SK-N-SH (cell line): ENCODE measurements at regions not wholly inside any gene's neighbourhood (a gene's known extent, or its start where the extent isn't known, plus 50 kb on each side); places are given as distances from the start of the nearest gene placed in this dataset.
"Not testable (repeated sequence)": the region's sequence is repeated elsewhere in the genome, so short reads cannot be mapped to it uniquely, and the experiment has no call there.

Source experiments
- CTCF ChIA-PET: fragments of 300-600, 350-600 bp; formaldehyde crosslinking; extraction: SDS; loops from one replicate; lab custom pipeline; 2021; lab: Yijun Ruan, JAX
- POLR2A ChIA-PET: fragments of 350-600 bp; sonication (Branson Sonifier 250); formaldehyde crosslinking; extraction: SDS; loops from one replicate; lab custom pipeline; 2020; ENCODE audit warnings: antibody characterized with exemption, inconsistent platforms; lab: Yijun Ruan, JAX
- DNase-seq: peaks from one replicate; pipeline ENCODE4 v3.0.0; 2012
- H2AFZ ChIP-seq: fragments of 200-600 bp; sonication (generic); 2 replicates; pipeline ENCODE4 v1.8.1; 2016; ENCODE audit warnings: antibody characterized with exemption, mild to moderate bottlenecking, low read depth
- H3F3A ChIP-seq: fragments of 200-600 bp; sonication (generic); replicated peaks from 2 replicates; pipeline ENCODE3; 2016; ENCODE audit warnings: antibody characterized with exemption, mild to moderate bottlenecking; ENCODE audit not compliant: insufficient read depth
- H3K27ac ChIP-seq, 2 experiments: fragments of 200-500 bp in 1 of 2; fragments of 200-600 bp in 1 of 2; sonication (Bioruptor generic) in 1 of 2; sonication (generic), shearing (Covaris generic) in 1 of 2; 2 replicates each; pipeline versions ENCODE4 v1.5.1 to v1.6.1; 2014 to 2016; ENCODE audit warnings: low read depth in 2 of 2, inconsistent platforms in 1 of 2, low read length in 1 of 2, mild to moderate bottlenecking in 1 of 2, mixed read lengths in 1 of 2
- H3K27me3 ChIP-seq: fragments of 200-600 bp; sonication (generic), shearing (Covaris generic); 2 replicates; pipeline ENCODE4 v1.6.1; 2016; ENCODE audit warnings: mixed run types; ENCODE audit not compliant: insufficient read depth
- H3K36me3 ChIP-seq, 2 experiments: fragments of 200-500 bp in 1 of 2; fragments of 200-600 bp in 1 of 2; sonication (Bioruptor generic) in 1 of 2; sonication (generic) in 1 of 2; replicated peaks in 1 of 2; 2 replicates each; pipeline versions ENCODE3 to v1.5.1; 2014 to 2016; ENCODE audit warnings: low read length in 1 of 2, mild to moderate bottlenecking in 1 of 2; ENCODE audit not compliant: insufficient read depth in 2 of 2, control insufficient read depth in 1 of 2
- H3K4me1 ChIP-seq, 2 experiments: fragments of 200-500 bp in 1 of 2; fragments of 200-600 bp in 1 of 2; sonication (Bioruptor generic) in 1 of 2; sonication (generic), shearing (Covaris generic) in 1 of 2; 2 replicates each; pipeline versions ENCODE4 v1.5.1 to v1.6.1; 2014 to 2016; ENCODE audit warnings: low read depth in 1 of 2, low read length in 1 of 2, mixed run types in 1 of 2; ENCODE audit not compliant: insufficient read depth in 2 of 2, control insufficient read depth in 1 of 2
- H3K4me2 ChIP-seq: fragments of 200-600 bp; sonication (generic), shearing (Covaris generic); 2 replicates; pipeline ENCODE4 v1.6.1; 2017; ENCODE audit warnings: mixed run types
- H3K4me3 ChIP-seq, 2 experiments: fragments of 200-500 bp in 1 of 2; fragments of 200-600 bp in 1 of 2; sonication (Bioruptor generic) in 1 of 2; sonication (generic), shearing (Covaris generic) in 1 of 2; 2 replicates each; pipeline versions ENCODE4 v1.5.1 to v1.8.1; 2014 to 2016; ENCODE audit warnings: low read depth in 2 of 2, inconsistent platforms in 1 of 2, low read length in 1 of 2, mild to moderate bottlenecking in 1 of 2, mixed read lengths in 1 of 2, moderate library complexity in 1 of 2
- H3K79me2 ChIP-seq: fragments of 200-600 bp; sonication (generic); 2 replicates; pipeline ENCODE4 v1.8.1; 2017; ENCODE audit warnings: mild to moderate bottlenecking; ENCODE audit not compliant: insufficient read depth
- H3K9ac ChIP-seq: fragments of 200-600 bp; sonication (generic); 2 replicates; pipeline ENCODE4 v1.6.1; 2017; ENCODE audit warnings: mixed run types
- H3K9me2 ChIP-seq: fragments of 200-600 bp; sonication (generic); 2 replicates; pipeline ENCODE4 v1.6.1; 2017; ENCODE audit warnings: mixed run types
- H3K9me3 ChIP-seq: fragments of 200-600 bp; sonication (generic); 2 replicates; pipeline ENCODE4 v1.6.1; 2017; ENCODE audit warnings: mixed run types, mild to moderate bottlenecking, moderate library complexity
- H4K20me1 ChIP-seq: fragments of 200-600 bp; sonication (generic); 2 replicates; pipeline ENCODE4 v1.6.1; 2017; ENCODE audit warnings: mild to moderate bottlenecking, mixed run types; ENCODE audit not compliant: insufficient read depth
- ELF1 ChIP-seq: IDR thresholded peaks from 2 replicates; pipeline ENCODE4 v1.4.0; 2012
- EP300 ChIP-seq, 2 experiments: IDR thresholded peaks; 2 replicates each; pipeline versions ENCODE4 v1.4.0 to v1.6.1; 2012; ENCODE audit warnings: borderline replicate concordance in 1 of 2, low read depth in 1 of 2, low read length in 1 of 2
- EZH2phosphoT487 ChIP-seq: fragments of 200-600 bp; sonication (generic); IDR thresholded peaks from 2 replicates; pipeline ENCODE4 v1.6.1; 2017; ENCODE audit warnings: low read depth, mixed run types, mild to moderate bottlenecking, antibody characterized with exemption, moderate library complexity, borderline replicate concordance
- FOSL2 ChIP-seq: IDR thresholded peaks from 2 replicates; pipeline ENCODE4 v1.4.0; 2012; ENCODE audit warnings: low read depth, mild to moderate bottlenecking, moderate library complexity, borderline replicate concordance
- FOXJ3 ChIP-seq: sonication (generic); formaldehyde crosslinking; IDR thresholded peaks from 2 replicates; pipeline ENCODE4 v1.5.1; 2020; ENCODE audit warnings: mild to moderate bottlenecking, missing genetic modification reagents
- FOXM1 ChIP-seq: IDR thresholded peaks from 2 replicates; pipeline ENCODE4 v1.4.0; 2012; ENCODE audit warnings: low read depth, mild to moderate bottlenecking
- GABPA ChIP-seq: IDR thresholded peaks from 2 replicates; pipeline ENCODE4 v1.4.0; 2012; ENCODE audit warnings: low read depth, mild to moderate bottlenecking
- GATA2 ChIP-seq: sonication (generic); formaldehyde crosslinking; IDR thresholded peaks from 2 replicates; pipeline ENCODE4 v1.5.0; 2020; ENCODE audit warnings: mild to moderate bottlenecking, missing genetic modification reagents
- JUND ChIP-seq: IDR thresholded peaks from 2 replicates; pipeline ENCODE4 v1.4.0; 2012
- POLR2AphosphoS5 ChIP-seq: IDR thresholded peaks from 2 replicates; pipeline ENCODE4 v1.6.1; 2012; ENCODE audit warnings: low read depth, low read length
- RXRA ChIP-seq: IDR thresholded peaks from 2 replicates; pipeline ENCODE4 v1.4.0; 2012; ENCODE audit warnings: low read depth, mild to moderate bottlenecking, borderline replicate concordance
- TAF1 ChIP-seq: IDR thresholded peaks from 2 replicates; pipeline ENCODE4 v1.6.1; 2012; ENCODE audit warnings: low read depth, mild to moderate bottlenecking, low read length, moderate library complexity, borderline replicate concordance
- TCF12 ChIP-seq: IDR thresholded peaks from 2 replicates; pipeline ENCODE4 v1.4.0; 2012
- TEAD4 ChIP-seq: IDR thresholded peaks from 2 replicates; pipeline ENCODE4 v1.4.0; 2012; ENCODE audit warnings: mild to moderate bottlenecking, borderline replicate concordance; ENCODE audit not compliant: insufficient read depth
- WGBS: methylation state at CpG from one replicate; pipeline ENCODE4 v1.1.6; 2017; ENCODE audit warnings: low lambda C conversion rate; 5-methylcytosine and 5-hydroxymethylcytosine counted together
- TF ChIP-seq, protein P1 (sequence below): IDR thresholded peaks from 2 replicates; pipeline ENCODE4 v1.4.0; 2012; ENCODE audit warnings: low read depth, borderline replicate concordance
- TF ChIP-seq, protein P2 (sequence below): fragments of 150-350 bp; IDR thresholded peaks from 2 replicates; pipeline ENCODE4 v1.6.1; 2016; ENCODE audit warnings: mild to moderate bottlenecking, low read depth, low read length
- TF ChIP-seq, protein P3 (sequence below): IDR thresholded peaks from 2 replicates; pipeline ENCODE4; 2012
- TF ChIP-seq, protein P4 (sequence below): IDR thresholded peaks from 2 replicates; pipeline ENCODE4 v1.6.1; 2012; ENCODE audit warnings: mild to moderate bottlenecking, low read depth, low read length, moderate library complexity

DNA sequence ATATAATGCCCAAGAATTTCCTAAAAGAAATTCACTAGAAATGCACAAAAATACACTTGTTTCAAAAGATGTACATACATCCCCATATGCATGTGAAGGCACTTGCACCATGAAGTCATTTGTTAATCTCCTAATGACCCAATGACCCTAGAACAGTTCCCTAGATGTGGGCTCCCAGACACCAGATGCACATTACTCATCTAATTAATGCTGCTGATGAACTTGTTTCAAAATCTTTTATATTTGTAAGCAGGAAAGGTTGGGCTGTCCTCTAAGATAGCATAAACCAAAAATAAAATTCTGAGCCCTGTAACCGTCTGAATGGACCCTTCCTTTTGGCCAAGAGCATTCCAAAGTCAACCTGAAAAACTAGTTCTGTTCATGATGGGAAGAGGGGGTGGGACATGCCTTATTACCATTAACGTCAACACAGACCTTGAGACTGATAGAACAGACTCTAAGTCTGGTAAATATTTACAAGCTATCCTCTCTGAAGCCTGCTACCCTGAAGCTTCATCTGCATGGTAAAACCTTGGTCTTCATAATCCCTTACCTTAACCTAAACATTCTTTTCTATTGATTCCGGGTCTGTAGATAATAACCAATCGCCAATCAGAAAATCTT, 91.0 kb upstream of the DAPK1 start:
- 45% methylated on average over 4 of the region's 4 CpGs for WGBS
- no peaks in the 10 kb centered on the region for H3K9me3 ChIP-seq

DNA sequence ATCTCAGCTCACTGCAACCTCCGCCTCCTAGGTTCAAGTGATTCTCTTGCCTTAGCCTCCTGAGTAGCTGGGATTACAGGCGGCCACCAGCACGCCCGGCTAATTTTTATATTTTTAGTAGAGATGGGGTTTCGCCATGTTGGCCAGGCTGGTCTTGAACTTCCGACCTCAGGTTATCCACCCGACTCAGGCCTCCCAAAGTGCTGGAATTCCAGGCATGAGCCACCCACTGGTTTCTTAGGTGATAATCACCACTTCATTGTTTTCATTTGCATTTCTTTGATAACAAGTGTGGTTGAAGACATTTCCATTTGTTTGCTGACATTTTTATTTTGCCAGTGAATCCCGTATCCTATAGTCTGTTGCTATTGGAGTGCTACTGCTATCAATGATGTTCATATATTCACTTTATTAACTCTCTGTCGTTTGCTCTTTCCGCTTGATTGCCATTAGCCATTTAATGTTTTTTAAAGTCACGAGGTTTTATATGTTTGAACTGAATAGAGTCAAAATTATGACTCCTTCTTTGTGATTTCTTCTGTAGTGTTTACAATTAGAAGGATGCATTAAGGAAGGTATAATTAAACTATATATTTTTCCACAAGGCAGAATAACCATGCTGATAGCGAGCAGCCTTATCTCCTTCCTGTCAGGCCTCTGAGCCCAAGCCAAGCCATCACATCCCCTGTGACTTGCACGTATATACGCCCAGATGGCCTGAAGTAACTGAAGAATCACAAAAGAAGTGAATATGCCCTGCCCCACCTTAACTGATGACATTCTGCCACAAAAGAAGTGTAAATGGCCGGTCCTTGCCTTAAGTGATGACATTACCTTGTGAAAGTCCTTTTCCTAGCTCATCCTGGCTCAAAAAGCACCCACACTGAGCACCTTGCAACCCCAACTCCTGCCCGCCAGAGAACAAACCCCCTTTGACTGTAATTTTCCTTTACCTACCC, 87.3 kb upstream of the DAPK1 start:
- H3K9ac ChIP-seq, POLR2A ChIA-PET, H3K27ac ChIP-seq, H2AFZ ChIP-seq, H3K9me2 ChIP-seq, H3K36me3 ChIP-seq, H3K4me1 ChIP-seq, H3K27me3 ChIP-seq, CTCF ChIA-PET, H3F3A ChIP-seq, H3K4me3 ChIP-seq, H3K79me2 ChIP-seq, DNase-seq, H3K9me3 ChIP-seq, H4K20me1 ChIP-seq, H3K4me2 ChIP-seq: not testable (repeated sequence)
- WGBS, result 76% methylated on average over 16 of the region's 16 CpGs

More for the DNA sequence above, 91.0 kb upstream of the DAPK1 start:
- Histone ChIP-seq H3K27me3 (no peaks in the 10 kb centered on the region), H3K4me1 (peaks cover 0 to 11% of the 10 kb centered on the region in 2 experiments; a peak in 1 of 4 replicates), H3K4me3 (no peak overlapping the region), H2AFZ (no peak overlapping the region), H4K20me1 (no peaks in the 10 kb centered on the region), H3K4me2 (no peak overlapping the region), H3K27ac (no peak overlapping the region), H3K9me2 (no peaks in the 10 kb centered on the region), H3F3A (no peaks in the 10 kb centered on the region), H3K79me2 (no peaks in the 10 kb centered on the region), H3K9ac (no peak overlapping the region), H3K36me3 (no peaks in the 10 kb centered on the region)
- ChIA-PET CTCF (interaction anchor here (1.5 kb wide), 1 partner anchor 10 kb away, joined by 3 read pairs; no protein-coding TSS in a partner anchor), POLR2A (no interaction called here)
- DNase-seq, result no peak
- TF ChIP-seq, protein P1, sequence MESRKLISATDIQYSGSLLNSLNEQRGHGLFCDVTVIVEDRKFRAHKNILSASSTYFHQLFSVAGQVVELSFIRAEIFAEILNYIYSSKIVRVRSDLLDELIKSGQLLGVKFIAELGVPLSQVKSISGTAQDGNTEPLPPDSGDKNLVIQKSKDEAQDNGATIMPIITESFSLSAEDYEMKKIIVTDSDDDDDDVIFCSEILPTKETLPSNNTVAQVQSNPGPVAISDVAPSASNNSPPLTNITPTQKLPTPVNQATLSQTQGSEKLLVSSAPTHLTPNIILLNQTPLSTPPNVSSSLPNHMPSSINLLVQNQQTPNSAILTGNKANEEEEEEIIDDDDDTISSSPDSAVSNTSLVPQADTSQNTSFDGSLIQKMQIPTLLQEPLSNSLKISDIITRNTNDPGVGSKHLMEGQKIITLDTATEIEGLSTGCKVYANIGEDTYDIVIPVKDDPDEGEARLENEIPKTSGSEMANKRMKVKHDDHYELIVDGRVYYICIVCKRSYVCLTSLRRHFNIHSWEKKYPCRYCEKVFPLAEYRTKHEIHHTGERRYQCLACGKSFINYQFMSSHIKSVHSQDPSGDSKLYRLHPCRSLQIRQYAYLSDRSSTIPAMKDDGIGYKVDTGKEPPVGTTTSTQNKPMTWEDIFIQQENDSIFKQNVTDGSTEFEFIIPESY, result no peak
- TF ChIP-seq GATA2 (CRISPR knock-in tag) (no peak), FOSL2 (no peak), EZH2phosphoT487 (no peak), POLR2AphosphoS5 (no peak), RXRA (no peak), TAF1 (no peak), TCF12 (no peak), JUND (no peak), ELF1 (no peak), FOXM1 (no peak), FOXJ3 (no peak), GABPA (no peak), EP300 (IDR thresholded peaks at IDR 0.05; ENCODE audit: borderline replicate concordance in 1 of 2, low read depth in 1 of 2, low read length in 1 of 2) (no peak), TEAD4 (no peak)
- TF ChIP-seq, protein P2, sequence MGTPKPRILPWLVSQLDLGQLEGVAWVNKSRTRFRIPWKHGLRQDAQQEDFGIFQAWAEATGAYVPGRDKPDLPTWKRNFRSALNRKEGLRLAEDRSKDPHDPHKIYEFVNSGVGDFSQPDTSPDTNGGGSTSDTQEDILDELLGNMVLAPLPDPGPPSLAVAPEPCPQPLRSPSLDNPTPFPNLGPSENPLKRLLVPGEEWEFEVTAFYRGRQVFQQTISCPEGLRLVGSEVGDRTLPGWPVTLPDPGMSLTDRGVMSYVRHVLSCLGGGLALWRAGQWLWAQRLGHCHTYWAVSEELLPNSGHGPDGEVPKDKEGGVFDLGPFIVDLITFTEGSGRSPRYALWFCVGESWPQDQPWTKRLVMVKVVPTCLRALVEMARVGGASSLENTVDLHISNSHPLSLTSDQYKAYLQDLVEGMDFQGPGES, result no peak
- TF ChIP-seq, protein P3, sequence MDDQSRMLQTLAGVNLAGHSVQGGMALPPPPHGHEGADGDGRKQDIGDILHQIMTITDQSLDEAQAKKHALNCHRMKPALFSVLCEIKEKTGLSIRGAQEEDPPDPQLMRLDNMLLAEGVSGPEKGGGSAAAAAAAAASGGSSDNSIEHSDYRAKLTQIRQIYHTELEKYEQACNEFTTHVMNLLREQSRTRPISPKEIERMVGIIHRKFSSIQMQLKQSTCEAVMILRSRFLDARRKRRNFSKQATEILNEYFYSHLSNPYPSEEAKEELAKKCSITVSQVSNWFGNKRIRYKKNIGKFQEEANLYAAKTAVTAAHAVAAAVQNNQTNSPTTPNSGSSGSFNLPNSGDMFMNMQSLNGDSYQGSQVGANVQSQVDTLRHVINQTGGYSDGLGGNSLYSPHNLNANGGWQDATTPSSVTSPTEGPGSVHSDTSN, result no peak
- TF ChIP-seq, protein P4, sequence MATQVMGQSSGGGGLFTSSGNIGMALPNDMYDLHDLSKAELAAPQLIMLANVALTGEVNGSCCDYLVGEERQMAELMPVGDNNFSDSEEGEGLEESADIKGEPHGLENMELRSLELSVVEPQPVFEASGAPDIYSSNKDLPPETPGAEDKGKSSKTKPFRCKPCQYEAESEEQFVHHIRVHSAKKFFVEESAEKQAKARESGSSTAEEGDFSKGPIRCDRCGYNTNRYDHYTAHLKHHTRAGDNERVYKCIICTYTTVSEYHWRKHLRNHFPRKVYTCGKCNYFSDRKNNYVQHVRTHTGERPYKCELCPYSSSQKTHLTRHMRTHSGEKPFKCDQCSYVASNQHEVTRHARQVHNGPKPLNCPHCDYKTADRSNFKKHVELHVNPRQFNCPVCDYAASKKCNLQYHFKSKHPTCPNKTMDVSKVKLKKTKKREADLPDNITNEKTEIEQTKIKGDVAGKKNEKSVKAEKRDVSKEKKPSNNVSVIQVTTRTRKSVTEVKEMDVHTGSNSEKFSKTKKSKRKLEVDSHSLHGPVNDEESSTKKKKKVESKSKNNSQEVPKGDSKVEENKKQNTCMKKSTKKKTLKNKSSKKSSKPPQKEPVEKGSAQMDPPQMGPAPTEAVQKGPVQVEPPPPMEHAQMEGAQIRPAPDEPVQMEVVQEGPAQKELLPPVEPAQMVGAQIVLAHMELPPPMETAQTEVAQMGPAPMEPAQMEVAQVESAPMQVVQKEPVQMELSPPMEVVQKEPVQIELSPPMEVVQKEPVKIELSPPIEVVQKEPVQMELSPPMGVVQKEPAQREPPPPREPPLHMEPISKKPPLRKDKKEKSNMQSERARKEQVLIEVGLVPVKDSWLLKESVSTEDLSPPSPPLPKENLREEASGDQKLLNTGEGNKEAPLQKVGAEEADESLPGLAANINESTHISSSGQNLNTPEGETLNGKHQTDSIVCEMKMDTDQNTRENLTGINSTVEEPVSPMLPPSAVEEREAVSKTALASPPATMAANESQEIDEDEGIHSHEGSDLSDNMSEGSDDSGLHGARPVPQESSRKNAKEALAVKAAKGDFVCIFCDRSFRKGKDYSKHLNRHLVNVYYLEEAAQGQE, result no peak
